ENCODE measurements at regions not wholly inside any gene's neighbourhood (a gene's known extent, or its start where the extent isn't known, plus 50 kb on each side); places are given as distances from the start of the nearest gene placed in this dataset.

GRCh38 chr12:114952573-114953271, 268.7 kb upstream of the TBX3 start:
- peak in 1 of 2 donors; percentile 31 for DNase-seq
- Histone ChIP-seq H3K4me3 (no peak overlapping the region), H3K9me3 (no peaks in the 10 kb centered on the region), H3K36me3 (no peaks in the 10 kb centered on the region), H3K27ac (peak overlapping the region; percentile 72 to 83 (median 78)), H3K4me1 (peaks cover 0 to 13% (median 7%) of the 10 kb centered on the region in 4 donors), H3K27me3 (no peaks in the 10 kb centered on the region)
- 48 to 65% methylated on average over 11 to 17 of the region's 18 CpGs for WGBS, 2 donors
- ATAC-seq (ENCODE audit: low FRiP score in 2 of 2), result peak in 1 of 2 donors; percentile 65
- TF ChIP-seq EP300 (IDR thresholded peaks at IDR 0.05), result peak in 2 of 4 donors; percentile 80 to 87
- peak in 1 of 4 donors; percentile 23 for TF ChIP-seq POLR2A (IDR thresholded peaks at IDR 0.05)
- no peak for TF ChIP-seq CTCF (IDR thresholded peaks at IDR 0.05)
- peak in 1 of 2 donors; percentile 86 for TF ChIP-seq POLR2AphosphoS5 (IDR thresholded peaks at IDR 0.05)

GRCh38 chr12:114949058-114949820, 265.3 kb upstream of the TBX3 start:
- TF ChIP-seq POLR2A (IDR thresholded peaks at IDR 0.05) (no peak), CTCF (IDR thresholded peaks at IDR 0.05) (no peak), POLR2AphosphoS5 (IDR thresholded peaks at IDR 0.05) (no peak), EP300 (IDR thresholded peaks at IDR 0.05) (no peak)
- 58 to 76% methylated on average over 8 of the region's 8 CpGs for WGBS, 2 donors
- DNase-seq (no peak), ATAC-seq (ENCODE audit: low FRiP score in 2 of 2) (no peak)
- H3K9me3 ChIP-seq, result no peaks in the 10 kb centered on the region
- no peak overlapping the region for H3K4me3 ChIP-seq
- H3K27ac ChIP-seq, result peak overlapping the region in 2 of 4 donors; percentile 42 to 48
- no peaks in the 10 kb centered on the region for H3K27me3 ChIP-seq
- H3K4me1 ChIP-seq, result peaks cover 0 to 13% (median 4%) of the 10 kb centered on the region in 4 donors
- H3K36me3 ChIP-seq, result no peaks in the 10 kb centered on the region

GRCh38 chr12:114945351-114945750, 261.4 kb upstream of the TBX3 start:
- no peaks in the 10 kb centered on the region for H3K36me3 ChIP-seq
- no peak for ATAC-seq (ENCODE audit: low FRiP score in 2 of 2)
- no peak overlapping the region for H3K4me3 ChIP-seq
- H3K4me1 ChIP-seq, result no peaks in the 10 kb centered on the region
- WGBS, 2 donors, result 75 to 95% methylated on average over 2 of the region's 2 CpGs
- no peaks in the 10 kb centered on the region for H3K9me3 ChIP-seq
- DNase-seq, result no peak
- no peak for TF ChIP-seq POLR2AphosphoS5 (IDR thresholded peaks at IDR 0.05)
- no peak for TF ChIP-seq EP300 (IDR thresholded peaks at IDR 0.05)
- no peak for TF ChIP-seq POLR2A (IDR thresholded peaks at IDR 0.05)
- TF ChIP-seq CTCF (IDR thresholded peaks at IDR 0.05), result no peak
- no peaks in the 10 kb centered on the region for H3K27me3 ChIP-seq
- H3K27ac ChIP-seq, result no peak overlapping the region

- Histone ChIP-seq H3K27me3 (no peaks in the 10 kb centered on the region), H3K27ac (no peak overlapping the region), H3K4me1 (no peaks in the 10 kb centered on the region), H3K4me3 (no peak overlapping the region), H3K36me3 (no peaks in the 10 kb centered on the region), H3K9me3 (no peaks in the 10 kb centered on the region)
- WGBS, 2 donors, result 77 to 78% methylated on average over 4 of the region's 4 CpGs
- DNase-seq (no peak), ATAC-seq (ENCODE audit: low FRiP score in 2 of 2) (no peak)
- TF ChIP-seq POLR2A (IDR thresholded peaks at IDR 0.05), result no peak
- TF ChIP-seq CTCF (IDR thresholded peaks at IDR 0.05), result no peak
- TF ChIP-seq EP300 (IDR thresholded peaks at IDR 0.05), result no peak
- TF ChIP-seq POLR2AphosphoS5 (IDR thresholded peaks at IDR 0.05), result no peak
These were observed 260.8 kb upstream of the TBX3 start for GRCh38 chr12:114944736-114945135.

Data from upper lobe of left lung (tissue), 6 donors.